Stomach (tissue), 8 donors: ENCODE measurements at regions not wholly inside any gene's neighbourhood (a gene's known extent, or its start where the extent isn't known, plus 50 kb on each side); places are given as distances from the start of the nearest gene placed in this dataset.

Experiments
- DNase-seq, 2 donors: peaks; one replicate each; pipeline versions ENCODE4 v3.0.0 to v3.0.0-alpha.2; 2013 to 2019
- H3K27ac ChIP-seq, 5 donors: fragments of 200-600 bp in 4 of 5; sonication (generic) in 4 of 5; one replicate each; pipeline ENCODE4 v1.5.1; 2013 to 2019; ENCODE audit warnings: mild to moderate bottlenecking in 1 of 5, moderate library complexity in 1 of 5
- H3K27me3 ChIP-seq, 3 donors: fragments of 200-600 bp; sonication (generic); one replicate each; pipeline ENCODE4 v1.5.1; 2017 to 2019; ENCODE audit warnings: mixed run types in 1 of 3
- H3K36me3 ChIP-seq, 4 donors: fragments of 200-600 bp; sonication (generic); 1 replicate in 3 of 4; 2 replicates in 1 of 4; pipeline ENCODE4 v1.5.1; 2016 to 2019
- H3K4me1 ChIP-seq, 4 donors: fragments of 200-600 bp; sonication (generic); one replicate each; pipeline ENCODE4 v1.5.1; 2016 to 2019
- H3K4me3 ChIP-seq, 4 donors: fragments of 200-600 bp; sonication (generic) in 3 of 4; one replicate each; pipeline ENCODE4 v1.5.1; 2016 to 2019; ENCODE audit warnings: mild to moderate bottlenecking in 1 of 4
- H3K9me3 ChIP-seq, 4 donors: fragments of 200-600 bp; sonication (generic); one replicate each; pipeline ENCODE4 v1.5.1; 2016 to 2019
- CTCF ChIP-seq, 7 experiments: fragments of 450-650 bp in 4 of 7; fragments of 200-600 bp in 3 of 7; sonication (generic) in 3 of 7; IDR thresholded peaks; one replicate each; pipeline ENCODE4 v1.5.1; 2016 to 2019; ENCODE audit warnings: antibody characterized with exemption in 7 of 7, control low read depth in 2 of 7, mild to moderate bottlenecking in 1 of 7
- EP300 ChIP-seq: sonication (generic); formaldehyde crosslinking; IDR thresholded peaks from one replicate; pipeline ENCODE4 v1.6.1; 2017; ENCODE audit warnings: antibody characterized with exemption
- POLR2A ChIP-seq, 4 donors: fragments of 450-650 bp; IDR thresholded peaks; one replicate each; pipeline ENCODE4 v1.6.1; 2016; ENCODE audit warnings: antibody characterized with exemption in 4 of 4, control low read depth in 2 of 4, mild to moderate bottlenecking in 1 of 4, moderate library complexity in 1 of 4
- POLR2AphosphoS5 ChIP-seq, 3 donors: sonication (generic); formaldehyde crosslinking; IDR thresholded peaks; one replicate each; pipeline ENCODE4 v1.6.1; 2016; ENCODE audit warnings: antibody characterized with exemption in 3 of 3
- WGBS, 5 donors: extraction: QIAGEN DNeasy Blood & Tissue Kit in 3 of 5; methylation state at CpG; one replicate each; pipeline versions ENCODE4 v1.1.5 to v1.1.7; 2013 to 2018; 5-methylcytosine and 5-hydroxymethylcytosine counted together
- intact Hi-C: fragments of 100-400 bp; cut with DNase I; formaldehyde crosslinking; loops from one replicate; pipeline ENCODE4 v1.15.1; 2023; ENCODE audit warnings: low total_unique reads
- donor health status: healthy with polysubstance abuse.
- donor health status: Bipolar disorder and iron deficiency.
- donor health status: healthy.

- no peaks in the 10 kb centered on the region for H3K36me3 ChIP-seq
- peaks cover 0 to 3% (median 0%) of the 10 kb centered on the region in 4 donors for H3K9me3 ChIP-seq
- no peaks in the 10 kb centered on the region for H3K27me3 ChIP-seq
- WGBS, 5 donors: 74 to 89% (median 86%) methylated on average over 2 of the region's 2 CpGs
- H3K27ac ChIP-seq: no peak overlapping the region
- H3K4me3 ChIP-seq: no peak overlapping the region
- TF ChIP-seq POLR2A (IDR thresholded peaks at IDR 0.05) (no peak), CTCF (IDR thresholded peaks at IDR 0.05) (no peak), POLR2AphosphoS5 (IDR thresholded peaks at IDR 0.05) (no peak), EP300 (no peak)
- H3K4me1 ChIP-seq: no peaks in the 10 kb centered on the region
- intact Hi-C loops: no loop called here
- DNase-seq: no peak
Measured at GRCh38 chr11:27907530-27907929, 200.4 kb downstream of the KIF18A start.

DNA sequence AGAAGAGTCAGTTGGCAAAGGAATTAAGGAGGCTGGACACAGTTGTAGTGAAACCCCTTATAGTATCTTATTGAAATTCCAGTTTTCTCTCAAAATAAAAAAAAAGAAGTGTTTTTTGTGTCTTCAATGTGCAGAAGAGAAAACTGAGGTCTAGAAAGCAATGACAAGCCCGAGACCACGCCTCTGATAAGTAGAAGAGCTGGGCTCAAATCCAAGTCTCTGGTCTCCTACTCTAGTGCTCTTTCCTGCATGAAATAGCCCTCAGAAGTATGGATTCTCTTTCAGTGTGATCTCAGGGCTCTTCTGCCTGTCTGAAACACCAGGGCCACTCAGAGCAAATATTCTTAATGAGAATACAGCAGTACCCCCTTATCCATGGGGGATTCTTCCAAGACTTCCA lies 200.9 kb downstream of the KIF18A start:
- H3K27me3 ChIP-seq: no peaks in the 10 kb centered on the region
- H3K27ac ChIP-seq: no peak overlapping the region
- no peak for TF ChIP-seq EP300
- no peak for TF ChIP-seq CTCF (IDR thresholded peaks at IDR 0.05)
- TF ChIP-seq POLR2AphosphoS5 (IDR thresholded peaks at IDR 0.05): no peak
- TF ChIP-seq POLR2A (IDR thresholded peaks at IDR 0.05): no peak
- no peaks in the 10 kb centered on the region for H3K36me3 ChIP-seq
- peaks cover 0 to 3% (median 0%) of the 10 kb centered on the region in 4 donors for H3K9me3 ChIP-seq
- intact Hi-C loops: no loop called here
- 51 to 67% (median 59%) methylated on average over 2 of the region's 2 CpGs for WGBS, 5 donors
- H3K4me3 ChIP-seq: no peak overlapping the region
- no peak for DNase-seq
- H3K4me1 ChIP-seq: no peaks in the 10 kb centered on the region

DNA sequence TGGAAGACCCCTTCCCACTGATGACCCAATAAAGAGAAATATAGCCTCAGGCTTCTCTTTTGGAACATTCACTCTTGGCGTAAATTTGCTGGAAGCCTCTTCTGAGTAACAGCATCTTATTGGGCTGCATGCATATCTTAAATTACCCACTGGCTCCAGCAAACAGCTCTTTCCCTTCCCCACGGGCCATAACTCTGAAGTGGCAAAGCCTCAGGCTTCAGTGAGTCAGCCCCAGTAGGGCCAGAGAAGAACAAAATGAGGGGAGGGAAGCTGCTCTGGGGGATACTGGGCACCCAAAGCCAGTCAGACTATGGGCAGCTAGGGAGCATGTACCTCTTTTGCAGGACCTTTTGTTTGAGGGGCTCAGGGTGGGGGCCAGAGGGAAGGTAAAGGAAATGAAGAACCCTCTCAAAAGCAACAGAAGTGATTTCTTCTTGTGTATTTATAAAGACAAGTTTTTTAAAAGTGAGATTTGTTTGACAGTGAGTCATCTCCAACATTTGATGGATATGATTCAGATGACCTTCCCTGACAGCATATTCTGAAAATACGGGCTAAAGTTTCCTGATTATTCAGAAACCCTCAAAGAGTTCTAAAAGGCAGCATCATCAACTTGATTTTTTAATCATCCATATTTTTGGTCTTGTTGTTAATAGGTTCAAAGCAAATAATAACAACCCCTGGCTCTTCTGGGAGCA lies 203.4 kb downstream of the KIF18A start:
- TF ChIP-seq EP300: no peak
- TF ChIP-seq POLR2A (IDR thresholded peaks at IDR 0.05): no peak
- no peak for TF ChIP-seq CTCF (IDR thresholded peaks at IDR 0.05)
- TF ChIP-seq POLR2AphosphoS5 (IDR thresholded peaks at IDR 0.05): no peak
- intact Hi-C loops: no loop called here
- Histone ChIP-seq H3K9me3 (peaks cover 0 to 3% (median 0%) of the 10 kb centered on the region in 4 donors), H3K4me1 (no peaks in the 10 kb centered on the region), H3K36me3 (no peaks in the 10 kb centered on the region), H3K27me3 (no peaks in the 10 kb centered on the region), H3K4me3 (no peak overlapping the region), H3K27ac (no peak overlapping the region)
- 73 to 83% (median 80%) methylated on average over 3 of the region's 3 CpGs for WGBS, 5 donors
- DNase-seq: no peak

- no peak overlapping the region for H3K27ac ChIP-seq
- 77 to 88% (median 79%) methylated on average over 5 of the region's 5 CpGs for WGBS, 5 donors
- H3K27me3 ChIP-seq: no peaks in the 10 kb centered on the region
- peaks cover 0 to 3% (median 0%) of the 10 kb centered on the region in 4 donors for H3K9me3 ChIP-seq
- H3K4me3 ChIP-seq: no peak overlapping the region
- H3K4me1 ChIP-seq: no peaks in the 10 kb centered on the region
- no peaks in the 10 kb centered on the region for H3K36me3 ChIP-seq
- TF ChIP-seq POLR2AphosphoS5 (IDR thresholded peaks at IDR 0.05) (no peak), POLR2A (IDR thresholded peaks at IDR 0.05) (no peak), EP300 (no peak), CTCF (IDR thresholded peaks at IDR 0.05) (no peak)
- intact Hi-C loops: no loop called here
- DNase-seq: no peak
Measured at GRCh38 chr11:27902981-27903624, 202.8 kb upstream of the BDNF start.
